ENCODE measurements at regions not wholly inside any gene's neighbourhood (a gene's known extent, or its start where the extent isn't known, plus 50 kb on each side); places are given as distances from the start of the nearest gene placed in this dataset.

DNA sequence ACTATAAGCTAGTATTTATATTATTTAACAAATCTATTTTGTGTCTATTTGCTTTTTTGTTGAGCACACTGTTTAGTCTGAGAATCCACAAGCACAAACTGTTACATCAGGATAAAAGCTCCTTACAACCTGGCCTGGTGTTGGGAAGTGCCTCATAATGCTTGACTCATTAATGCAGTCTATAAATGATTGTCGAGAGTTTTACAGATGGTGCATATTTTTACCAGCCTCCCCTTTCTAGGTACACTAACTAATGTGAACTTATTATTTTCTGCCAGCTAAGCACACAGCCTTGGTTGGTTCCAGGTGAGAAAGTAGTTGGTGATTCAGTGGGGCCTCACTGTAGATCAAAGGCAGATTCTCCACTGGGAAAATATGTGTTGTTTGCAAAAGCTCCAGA lies 151.0 kb upstream of the ADAMTS16 start:
- H3K27ac ChIP-seq (ENCODE audit: low read depth in 1 of 2, low read length in 2 of 2) = no peak overlapping the region
- DNase-seq (no peak), ATAC-seq (ENCODE audit: low FRiP score) (no peak)
- H3K4me3 ChIP-seq (ENCODE audit: low read length in 2 of 2) = no peak overlapping the region
- no peaks in the 10 kb centered on the region for H3K9me3 ChIP-seq (ENCODE audit: control insufficient read depth, low read length)
- H3K36me3 ChIP-seq (ENCODE audit: control insufficient read depth in 1 of 2, insufficient read depth in 2 of 2, low read length in 1 of 2) = no peaks in the 10 kb centered on the region
- 68 to 74% methylated on average over 1 of the region's 1 CpG for WGBS, 2 donors
- intact Hi-C loops (cut with DNase I) = no loop called here
- H3K4me1 ChIP-seq (ENCODE audit: control insufficient read depth in 1 of 2, insufficient read depth in 2 of 2, low read length in 2 of 2) = no peaks in the 10 kb centered on the region
- no peaks in the 10 kb centered on the region for H3K27me3 ChIP-seq (ENCODE audit: control insufficient read depth in 1 of 2, insufficient read depth in 2 of 2, low read length in 1 of 2)

DNA sequence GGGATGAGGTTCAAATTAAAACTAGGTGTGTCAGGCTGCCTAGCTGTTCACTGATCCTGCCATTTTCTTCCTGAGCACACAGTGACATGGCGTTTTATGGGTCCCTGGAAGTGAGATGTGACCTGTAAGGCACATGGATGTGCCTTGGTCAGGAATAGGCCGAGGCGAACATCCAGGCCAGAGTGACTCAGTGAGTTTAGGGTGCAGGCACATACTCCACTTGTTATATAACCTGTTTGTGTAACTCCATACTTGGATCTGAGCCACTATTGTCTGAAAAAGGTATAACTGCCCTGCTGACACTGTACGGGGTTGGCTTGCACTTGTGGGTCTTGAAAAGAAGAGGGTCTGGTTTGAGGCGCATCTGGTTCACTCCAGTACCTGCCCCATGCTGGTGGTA lies 150.1 kb upstream of the ADAMTS16 start:
- H3K4me1 ChIP-seq (ENCODE audit: control insufficient read depth in 1 of 2, insufficient read depth in 2 of 2, low read length in 2 of 2) = no peaks in the 10 kb centered on the region

DNA sequence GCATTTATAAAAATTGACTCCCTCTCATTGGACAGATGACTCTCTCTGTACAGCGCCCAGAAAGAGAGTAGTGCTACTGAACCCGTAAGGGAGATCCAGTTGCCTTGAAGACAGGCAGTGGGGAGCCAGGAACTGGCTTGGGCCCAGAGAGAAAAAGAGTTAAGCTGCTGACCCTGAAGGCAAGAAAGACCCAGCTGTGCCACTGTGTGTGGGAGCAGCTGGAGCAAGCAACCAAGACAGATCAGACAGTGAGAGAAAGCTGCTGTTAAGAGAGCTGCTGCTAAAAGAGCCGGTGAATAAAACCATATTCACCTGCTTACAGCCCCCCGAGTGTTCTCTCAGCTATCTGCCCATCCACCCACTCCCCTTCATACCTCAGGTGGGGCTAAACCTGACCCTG lies 149.7 kb upstream of the ADAMTS16 start:
- intact Hi-C loops (cut with DNase I) = no loop called here
- no peaks in the 10 kb centered on the region for H3K4me1 ChIP-seq (ENCODE audit: control insufficient read depth in 1 of 2, insufficient read depth in 2 of 2, low read length in 2 of 2)
- H3K27ac ChIP-seq (ENCODE audit: low read depth in 1 of 2, low read length in 2 of 2) = no peak overlapping the region
- H3K27me3 ChIP-seq (ENCODE audit: control insufficient read depth in 1 of 2, insufficient read depth in 2 of 2, low read length in 1 of 2) = no peaks in the 10 kb centered on the region
- no peak overlapping the region for H3K4me3 ChIP-seq (ENCODE audit: low read length in 2 of 2)
- DNase-seq = no peak
- 89 to 96% methylated on average over 4 of the region's 4 CpGs for WGBS, 2 donors
- H3K9me3 ChIP-seq (ENCODE audit: control insufficient read depth, low read length) = no peaks in the 10 kb centered on the region
- no peaks in the 10 kb centered on the region for H3K36me3 ChIP-seq (ENCODE audit: control insufficient read depth in 1 of 2, insufficient read depth in 2 of 2, low read length in 1 of 2)
- no peak for ATAC-seq (ENCODE audit: low FRiP score)

More for the DNA sequence above, 150.1 kb upstream of the ADAMTS16 start:
- H3K4me3 ChIP-seq (ENCODE audit: low read length in 2 of 2) = no peak overlapping the region
- ATAC-seq (ENCODE audit: low FRiP score) = no peak
- intact Hi-C loops (cut with DNase I) = no loop called here
- DNase-seq = no peak
- no peaks in the 10 kb centered on the region for H3K27me3 ChIP-seq (ENCODE audit: control insufficient read depth in 1 of 2, insufficient read depth in 2 of 2, low read length in 1 of 2)
- WGBS, 2 donors = 87 to 89% methylated on average over 5 of the region's 5 CpGs
- no peak overlapping the region for H3K27ac ChIP-seq (ENCODE audit: low read depth in 1 of 2, low read length in 2 of 2)
- H3K36me3 ChIP-seq (ENCODE audit: control insufficient read depth in 1 of 2, insufficient read depth in 2 of 2, low read length in 1 of 2) = no peaks in the 10 kb centered on the region
- H3K9me3 ChIP-seq (ENCODE audit: control insufficient read depth, low read length) = no peaks in the 10 kb centered on the region

DNA sequence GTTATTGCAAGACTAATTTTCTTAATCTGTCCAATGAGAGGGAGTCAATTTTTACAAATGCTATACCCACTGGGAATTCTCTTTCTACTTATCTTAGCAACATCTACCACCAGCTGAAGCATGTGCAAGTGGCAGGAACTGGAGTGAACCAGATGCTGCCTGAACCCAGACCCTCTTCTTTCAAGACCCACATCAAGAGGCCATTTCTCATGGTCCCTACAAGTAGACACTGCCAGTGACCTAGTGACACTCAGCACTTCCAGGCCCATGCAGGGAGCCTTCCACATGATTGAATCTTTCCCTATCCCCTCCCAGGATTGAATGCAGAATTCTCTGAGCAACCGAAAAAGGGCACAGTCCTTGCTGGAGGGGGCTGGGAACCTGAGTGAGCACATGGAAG lies 148.2 kb upstream of the ADAMTS16 start:
- no peak overlapping the region for H3K27ac ChIP-seq (ENCODE audit: low read depth in 1 of 2, low read length in 2 of 2)
- WGBS, 2 donors = 55 to 72% methylated on average over 1 of the region's 1 CpG
- no peak overlapping the region for H3K4me3 ChIP-seq (ENCODE audit: low read length in 2 of 2)
- no peaks in the 10 kb centered on the region for H3K4me1 ChIP-seq (ENCODE audit: control insufficient read depth in 1 of 2, insufficient read depth in 2 of 2, low read length in 2 of 2)
- intact Hi-C loops (cut with DNase I) = no loop called here
- ATAC-seq (ENCODE audit: low FRiP score) = no peak
- H3K27me3 ChIP-seq (ENCODE audit: control insufficient read depth in 1 of 2, insufficient read depth in 2 of 2, low read length in 1 of 2) = no peaks in the 10 kb centered on the region
- no peaks in the 10 kb centered on the region for H3K36me3 ChIP-seq (ENCODE audit: control insufficient read depth in 1 of 2, insufficient read depth in 2 of 2, low read length in 1 of 2)
- DNase-seq = no peak
- no peaks in the 10 kb centered on the region for H3K9me3 ChIP-seq (ENCODE audit: control insufficient read depth, low read length)

DNA sequence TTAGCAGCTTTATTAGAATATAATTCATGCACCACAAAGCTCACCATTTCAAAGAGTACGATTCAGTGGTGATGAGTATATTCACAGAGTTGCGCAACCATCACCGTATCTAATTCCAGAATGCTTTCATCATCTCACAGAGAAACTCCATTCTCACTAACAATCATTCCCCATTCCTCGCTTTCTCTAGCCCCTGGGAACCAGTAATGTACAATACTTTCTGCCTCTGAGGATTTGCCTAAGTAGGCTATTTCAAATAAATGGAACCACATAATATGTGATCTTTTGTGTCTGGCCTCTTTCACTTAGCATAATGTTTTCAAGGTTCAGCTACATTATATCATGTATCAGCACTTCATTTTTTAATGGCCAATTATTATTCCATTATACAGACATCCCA lies 145.1 kb upstream of the ADAMTS16 start:
- no peak for ATAC-seq (ENCODE audit: low FRiP score)

DNA sequence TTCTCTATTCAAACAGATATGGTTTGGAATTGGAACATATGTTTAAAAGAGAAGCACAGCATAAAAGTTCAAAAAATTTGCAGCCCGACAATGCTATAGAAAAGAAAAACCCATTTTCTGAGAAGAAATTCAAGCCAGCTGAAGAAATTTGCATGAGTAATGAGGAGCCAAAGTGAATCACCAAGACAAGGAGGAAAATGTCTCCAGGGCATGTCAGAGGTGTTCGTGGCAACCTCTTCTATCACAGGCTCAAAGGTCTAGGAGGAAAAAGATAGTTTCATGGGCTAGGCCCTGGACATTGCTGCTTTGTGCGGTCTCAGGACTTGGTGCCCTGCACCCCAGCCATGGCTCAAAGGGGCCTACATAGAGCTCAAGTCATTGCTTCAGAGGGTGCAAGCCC lies 134.8 kb upstream of the ADAMTS16 start:
- intact Hi-C loops (cut with DNase I) = no loop called here

More for the DNA sequence above, 145.1 kb upstream of the ADAMTS16 start:
- no peaks in the 10 kb centered on the region for H3K36me3 ChIP-seq (ENCODE audit: control insufficient read depth in 1 of 2, insufficient read depth in 2 of 2, low read length in 1 of 2)
- no peaks in the 10 kb centered on the region for H3K4me1 ChIP-seq (ENCODE audit: control insufficient read depth in 1 of 2, insufficient read depth in 2 of 2, low read length in 2 of 2)
- WGBS, 2 donors = 84 to 91% methylated on average over 4 of the region's 4 CpGs
- H3K4me3 ChIP-seq (ENCODE audit: low read length in 2 of 2) = no peak overlapping the region
- no peak overlapping the region for H3K27ac ChIP-seq (ENCODE audit: low read depth in 1 of 2, low read length in 2 of 2)
- DNase-seq = no peak
- no peaks in the 10 kb centered on the region for H3K9me3 ChIP-seq (ENCODE audit: control insufficient read depth, low read length)
- intact Hi-C loops (cut with DNase I) = no loop called here
- H3K27me3 ChIP-seq (ENCODE audit: control insufficient read depth in 1 of 2, insufficient read depth in 2 of 2, low read length in 1 of 2) = no peaks in the 10 kb centered on the region

DNA sequence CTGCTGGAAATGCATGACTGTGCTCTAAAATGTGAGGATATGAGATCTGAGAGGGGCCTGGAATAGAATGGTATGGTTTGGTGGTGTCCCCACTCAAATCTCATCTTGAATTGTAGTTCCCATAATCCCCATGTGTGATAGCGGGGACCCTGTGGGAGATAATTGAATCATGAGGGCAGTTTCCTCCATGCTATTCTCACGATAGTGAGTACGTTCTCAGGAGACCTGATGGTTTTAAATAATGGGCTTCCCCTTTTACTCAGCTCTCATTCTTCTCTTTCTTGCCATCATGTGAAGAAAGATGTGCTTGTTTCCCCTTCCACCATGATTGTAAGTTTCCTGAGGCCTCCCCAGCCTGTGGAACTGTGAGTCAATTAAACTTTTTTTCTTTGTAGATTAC lies 133.6 kb upstream of the ADAMTS16 start:
- ATAC-seq (ENCODE audit: low FRiP score) = no peak

More for the DNA sequence above, 134.8 kb upstream of the ADAMTS16 start:
- DNase-seq (no peak), ATAC-seq (ENCODE audit: low FRiP score) (no peak)
- no peak overlapping the region for H3K4me3 ChIP-seq (ENCODE audit: low read length in 2 of 2)
- no peaks in the 10 kb centered on the region for H3K27me3 ChIP-seq (ENCODE audit: control insufficient read depth in 1 of 2, insufficient read depth in 2 of 2, low read length in 1 of 2)
- WGBS, 2 donors = 78 to 85% methylated on average over 3 of the region's 3 CpGs
- no peaks in the 10 kb centered on the region for H3K9me3 ChIP-seq (ENCODE audit: control insufficient read depth, low read length)
- H3K36me3 ChIP-seq (ENCODE audit: control insufficient read depth in 1 of 2, insufficient read depth in 2 of 2, low read length in 1 of 2) = no peaks in the 10 kb centered on the region
- no peaks in the 10 kb centered on the region for H3K4me1 ChIP-seq (ENCODE audit: control insufficient read depth in 1 of 2, insufficient read depth in 2 of 2, low read length in 2 of 2)
- H3K27ac ChIP-seq (ENCODE audit: low read depth in 1 of 2, low read length in 2 of 2) = no peak overlapping the region

DNA sequence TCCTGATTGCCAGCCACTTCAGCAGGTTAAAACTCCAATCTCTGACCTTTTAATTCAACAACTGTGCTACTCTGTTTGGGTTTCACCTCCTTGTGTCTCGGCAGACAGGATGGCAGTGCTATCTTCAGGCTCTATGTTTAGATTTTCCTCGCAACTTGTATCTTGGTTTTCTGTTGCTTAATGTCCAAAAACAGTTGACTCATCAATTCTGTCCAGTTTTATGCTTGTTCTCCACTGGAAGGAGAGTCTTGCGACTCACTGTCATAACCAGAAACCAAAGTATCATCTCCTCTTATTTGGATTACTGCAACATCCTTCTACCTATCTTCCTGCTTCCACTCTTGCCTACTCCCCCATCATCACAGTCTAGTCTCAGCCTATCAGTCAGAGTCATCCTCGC lies 130.9 kb upstream of the ADAMTS16 start:
- WGBS, 2 donors = 90 to 93% methylated on average over 4 of the region's 4 CpGs
- no peak for ATAC-seq (ENCODE audit: low FRiP score)
- intact Hi-C loops (cut with DNase I) = no loop called here

More for the DNA sequence above, 133.6 kb upstream of the ADAMTS16 start:
- Histone ChIP-seq H3K36me3 (ENCODE audit: control insufficient read depth in 1 of 2, insufficient read depth in 2 of 2, low read length in 1 of 2) (no peaks in the 10 kb centered on the region), H3K4me1 (ENCODE audit: control insufficient read depth in 1 of 2, insufficient read depth in 2 of 2, low read length in 2 of 2) (no peaks in the 10 kb centered on the region), H3K9me3 (ENCODE audit: control insufficient read depth, low read length) (no peaks in the 10 kb centered on the region), H3K4me3 (ENCODE audit: low read length in 2 of 2) (no peak overlapping the region), H3K27me3 (ENCODE audit: control insufficient read depth in 1 of 2, insufficient read depth in 2 of 2, low read length in 1 of 2) (no peaks in the 10 kb centered on the region), H3K27ac (ENCODE audit: low read depth in 1 of 2, low read length in 2 of 2) (no peak overlapping the region)
- no peak for DNase-seq
- intact Hi-C loops (cut with DNase I) = no loop called here
- 87 to 93% methylated on average over 3 of the region's 3 CpGs for WGBS, 2 donors

DNA sequence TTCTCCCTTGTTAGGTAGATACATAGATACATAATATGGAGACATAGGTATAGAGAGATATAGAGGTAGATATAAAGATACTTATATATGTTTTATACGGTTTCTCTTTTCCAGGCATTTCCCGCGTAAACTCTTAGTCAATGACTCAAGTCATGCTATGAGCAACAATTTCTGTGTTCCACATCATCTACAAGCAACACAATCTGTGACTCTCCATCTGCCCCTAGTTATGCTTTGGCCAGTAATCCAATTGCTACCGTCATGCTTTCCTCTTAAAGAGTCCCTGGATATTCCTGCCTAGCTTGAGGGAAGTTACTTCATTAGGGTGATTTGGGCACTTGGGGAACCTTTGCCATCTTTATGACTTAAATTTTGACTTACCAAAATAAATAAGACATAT lies 129.0 kb upstream of the ADAMTS16 start:
- DNase-seq = no peak
- no peak overlapping the region for H3K4me3 ChIP-seq (ENCODE audit: low read length in 2 of 2)
- no peak overlapping the region for H3K27ac ChIP-seq (ENCODE audit: low read depth in 1 of 2, low read length in 2 of 2)
- WGBS, 2 donors = 90 to 92% methylated on average over 4 of the region's 4 CpGs
- ATAC-seq (ENCODE audit: low FRiP score) = no peak
- H3K27me3 ChIP-seq (ENCODE audit: control insufficient read depth in 1 of 2, insufficient read depth in 2 of 2, low read length in 1 of 2) = no peaks in the 10 kb centered on the region
- H3K36me3 ChIP-seq (ENCODE audit: control insufficient read depth in 1 of 2, insufficient read depth in 2 of 2, low read length in 1 of 2) = no peaks in the 10 kb centered on the region
- H3K9me3 ChIP-seq (ENCODE audit: control insufficient read depth, low read length) = no peaks in the 10 kb centered on the region
- H3K4me1 ChIP-seq (ENCODE audit: control insufficient read depth in 1 of 2, insufficient read depth in 2 of 2, low read length in 2 of 2) = no peaks in the 10 kb centered on the region
- intact Hi-C loops (cut with DNase I) = no loop called here

More for the DNA sequence above, 130.9 kb upstream of the ADAMTS16 start:
- Histone ChIP-seq H3K27me3 (ENCODE audit: control insufficient read depth in 1 of 2, insufficient read depth in 2 of 2, low read length in 1 of 2) (no peaks in the 10 kb centered on the region), H3K36me3 (ENCODE audit: control insufficient read depth in 1 of 2, insufficient read depth in 2 of 2, low read length in 1 of 2) (no peaks in the 10 kb centered on the region), H3K9me3 (ENCODE audit: control insufficient read depth, low read length) (no peaks in the 10 kb centered on the region), H3K4me1 (ENCODE audit: control insufficient read depth in 1 of 2, insufficient read depth in 2 of 2, low read length in 2 of 2) (no peaks in the 10 kb centered on the region), H3K4me3 (ENCODE audit: low read length in 2 of 2) (no peak overlapping the region), H3K27ac (ENCODE audit: low read depth in 1 of 2, low read length in 2 of 2) (no peak overlapping the region)
- no peak for DNase-seq
